ENCODE measurements at regions not wholly inside any gene's neighbourhood (a gene's known extent, or its start where the extent isn't known, plus 50 kb on each side); places are given as distances from the start of the nearest gene placed in this dataset.

DNA sequence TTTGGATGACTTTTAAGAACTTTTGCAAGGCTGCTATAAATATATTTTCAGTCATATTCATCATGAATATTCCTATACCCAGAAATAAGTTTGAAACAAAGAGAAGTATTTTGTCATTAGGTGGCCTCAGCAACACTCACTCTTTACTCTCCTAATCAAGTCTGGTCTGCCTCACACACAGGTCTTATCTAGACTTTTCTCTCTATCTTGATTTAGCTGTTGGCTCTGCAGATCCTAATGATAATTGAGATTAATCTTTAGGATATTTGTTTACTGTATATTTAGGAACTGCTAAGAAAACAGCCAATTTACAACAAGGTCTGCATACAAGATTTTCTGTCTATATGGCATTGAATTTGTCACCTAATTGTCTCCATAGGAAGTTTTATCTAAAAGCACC is 297.6 kb downstream of the PTEN start:
- no peak overlapping the region for H3K4me3 ChIP-seq (ENCODE audit: low read depth, low read length)
- TF ChIP-seq, protein P1, sequence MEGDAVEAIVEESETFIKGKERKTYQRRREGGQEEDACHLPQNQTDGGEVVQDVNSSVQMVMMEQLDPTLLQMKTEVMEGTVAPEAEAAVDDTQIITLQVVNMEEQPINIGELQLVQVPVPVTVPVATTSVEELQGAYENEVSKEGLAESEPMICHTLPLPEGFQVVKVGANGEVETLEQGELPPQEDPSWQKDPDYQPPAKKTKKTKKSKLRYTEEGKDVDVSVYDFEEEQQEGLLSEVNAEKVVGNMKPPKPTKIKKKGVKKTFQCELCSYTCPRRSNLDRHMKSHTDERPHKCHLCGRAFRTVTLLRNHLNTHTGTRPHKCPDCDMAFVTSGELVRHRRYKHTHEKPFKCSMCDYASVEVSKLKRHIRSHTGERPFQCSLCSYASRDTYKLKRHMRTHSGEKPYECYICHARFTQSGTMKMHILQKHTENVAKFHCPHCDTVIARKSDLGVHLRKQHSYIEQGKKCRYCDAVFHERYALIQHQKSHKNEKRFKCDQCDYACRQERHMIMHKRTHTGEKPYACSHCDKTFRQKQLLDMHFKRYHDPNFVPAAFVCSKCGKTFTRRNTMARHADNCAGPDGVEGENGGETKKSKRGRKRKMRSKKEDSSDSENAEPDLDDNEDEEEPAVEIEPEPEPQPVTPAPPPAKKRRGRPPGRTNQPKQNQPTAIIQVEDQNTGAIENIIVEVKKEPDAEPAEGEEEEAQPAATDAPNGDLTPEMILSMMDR (IDR thresholded peaks at IDR 0.05; ENCODE audit: low read depth, low read length, missing control alignments) = no peak
- no peak for DNase-seq (ENCODE audit: low read depth)
- in situ Hi-C loops (cut with HindIII; ENCODE audit: low sequenced_read_pairs) = no loop called here

DNA sequence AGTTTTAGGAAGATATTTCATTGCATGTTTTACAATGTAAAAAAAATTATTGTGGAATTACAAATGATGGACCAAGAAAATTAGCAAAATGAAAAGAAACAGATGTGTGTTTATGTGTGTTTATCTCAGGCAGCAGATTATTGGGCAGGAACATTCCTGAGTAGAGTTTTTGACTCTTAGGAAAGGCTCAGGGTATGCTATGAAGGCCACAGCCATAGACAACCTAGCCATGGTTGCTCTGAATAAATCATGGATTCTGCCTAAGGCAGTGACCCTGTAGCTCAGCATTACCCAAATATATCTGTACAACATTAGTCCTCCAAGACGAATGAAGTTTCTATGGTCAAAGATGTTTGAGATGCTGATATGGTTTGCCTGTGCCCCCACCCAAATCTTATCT is 298.3 kb downstream of the PTEN start:
- H3K4me3 ChIP-seq (ENCODE audit: low read depth, low read length) = no peak overlapping the region
- TF ChIP-seq, protein P1 (IDR thresholded peaks at IDR 0.05; ENCODE audit: low read depth, low read length, missing control alignments) = no peak
- no peak for DNase-seq (ENCODE audit: low read depth)
- in situ Hi-C loops (cut with HindIII; ENCODE audit: low sequenced_read_pairs) = no loop called here

DNA sequence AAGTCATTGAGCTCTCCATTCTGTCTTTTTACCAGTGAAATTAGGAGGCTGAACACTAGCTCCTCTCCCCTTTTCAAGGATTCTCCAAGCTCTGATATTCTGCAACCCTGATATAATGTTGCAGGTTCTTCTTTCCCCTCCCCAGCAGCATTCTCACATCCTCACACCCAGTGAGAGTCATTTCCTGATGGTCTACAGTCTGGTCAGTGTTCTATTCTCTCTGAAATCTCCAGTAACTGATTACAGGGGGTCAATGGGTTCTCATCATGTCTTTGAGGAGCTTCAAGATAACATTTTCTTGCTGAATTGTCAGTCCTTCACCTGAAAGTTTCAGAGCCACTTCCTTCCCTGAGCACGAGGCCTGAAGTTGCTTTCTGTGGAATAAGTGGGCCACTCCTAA is 299.4 kb downstream of the PTEN start:
- TF ChIP-seq, protein P1 (IDR thresholded peaks at IDR 0.05; ENCODE audit: low read depth, low read length, missing control alignments) = no peak
- in situ Hi-C loops (cut with HindIII; ENCODE audit: low sequenced_read_pairs) = no loop called here
- H3K4me3 ChIP-seq (ENCODE audit: low read depth, low read length) = no peak overlapping the region
- DNase-seq (ENCODE audit: low read depth) = no peak

DNA sequence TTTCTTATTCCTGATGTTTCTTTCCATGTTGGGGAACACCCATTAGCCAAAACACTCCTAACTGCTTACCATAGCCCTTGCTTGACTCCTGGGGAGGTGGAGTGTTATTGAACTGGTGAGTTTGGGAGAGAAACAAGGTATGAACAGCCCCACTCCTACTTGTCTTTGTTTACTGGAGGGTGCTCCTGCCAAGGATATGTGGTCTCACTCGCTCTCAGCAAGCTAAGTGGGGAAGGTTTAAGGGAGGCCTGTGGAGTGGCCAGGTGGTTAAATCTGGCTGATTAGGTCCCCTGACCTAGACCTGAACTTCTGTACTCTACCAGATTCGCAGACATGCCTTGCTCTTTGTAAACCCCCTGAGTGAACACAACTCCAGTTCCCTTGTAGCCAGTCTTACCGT is 300.1 kb downstream of the PTEN start:
- in situ Hi-C loops (cut with HindIII; ENCODE audit: low sequenced_read_pairs) = no loop called here

DNA sequence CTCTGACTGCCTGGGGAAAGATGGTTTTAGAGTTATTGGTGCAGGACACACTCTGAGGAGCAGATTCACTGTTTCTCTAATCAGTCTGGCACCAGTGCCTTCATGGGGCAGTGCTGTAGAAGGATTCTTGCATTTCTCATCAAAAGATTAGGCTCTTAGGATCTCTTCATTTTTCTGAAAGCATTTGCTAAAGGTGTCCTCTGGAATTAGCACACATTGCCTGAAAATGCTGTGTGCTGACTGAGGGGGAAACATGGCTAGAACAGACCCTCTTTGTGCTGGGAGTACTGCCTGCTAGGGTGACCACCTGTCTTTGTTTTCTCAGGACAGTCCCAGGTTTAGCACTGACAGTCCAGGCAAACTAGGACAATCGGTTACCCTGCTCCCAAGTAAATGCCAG is 301.0 kb downstream of the PTEN start:
- no peak for DNase-seq (ENCODE audit: low read depth)
- in situ Hi-C loops (cut with HindIII; ENCODE audit: low sequenced_read_pairs) = no loop called here
- H3K4me3 ChIP-seq (ENCODE audit: low read depth, low read length) = no peak overlapping the region
- TF ChIP-seq, protein P1 (IDR thresholded peaks at IDR 0.05; ENCODE audit: low read depth, low read length, missing control alignments) = no peak

More for the DNA sequence above, 300.1 kb downstream of the PTEN start:
- TF ChIP-seq, protein P1 (IDR thresholded peaks at IDR 0.05; ENCODE audit: low read depth, low read length, missing control alignments) = no peak
- no peak for DNase-seq (ENCODE audit: low read depth)
- no peak overlapping the region for H3K4me3 ChIP-seq (ENCODE audit: low read depth, low read length)

DNA sequence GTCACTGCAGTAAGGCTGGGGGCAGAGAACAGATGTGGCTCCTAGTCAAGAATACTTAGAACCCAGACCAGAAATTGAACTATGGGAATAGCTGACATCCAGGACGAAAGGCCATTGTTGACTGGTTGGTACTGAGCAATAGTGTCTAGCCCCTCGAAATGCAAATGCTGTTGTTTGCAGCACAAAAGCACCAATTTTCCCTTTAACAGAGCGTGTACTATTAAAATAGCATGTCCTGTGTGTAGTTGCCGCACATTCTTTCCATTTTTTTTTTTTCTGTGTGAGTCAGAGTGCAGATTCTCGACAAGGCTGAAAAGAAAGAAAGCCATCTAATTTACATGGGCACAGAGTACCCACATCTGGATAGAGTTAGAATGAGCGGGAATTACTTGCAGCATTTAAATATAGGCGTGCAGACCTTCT is 302.4 kb downstream of the PTEN start:
- in situ Hi-C loops (cut with HindIII; ENCODE audit: low sequenced_read_pairs) = no loop called here
- H3K4me3 ChIP-seq (ENCODE audit: low read depth, low read length) = no peak overlapping the region
- peak; percentile 71 for DNase-seq (ENCODE audit: low read depth)
- TF ChIP-seq, protein P1 (IDR thresholded peaks at IDR 0.05; ENCODE audit: low read depth, low read length, missing control alignments) = no peak
